SK-N-SH (cell line): ENCODE measurements at regions not wholly inside any gene's neighbourhood (a gene's known extent, or its start where the extent isn't known, plus 50 kb on each side); places are given as distances from the start of the nearest gene placed in this dataset.

ENCODE experiments used
- CTCF ChIA-PET: fragments of 300-600, 350-600 bp; formaldehyde crosslinking; extraction: SDS; loops from one replicate; lab custom pipeline; 2021; lab: Yijun Ruan, JAX
- POLR2A ChIA-PET: fragments of 350-600 bp; sonication (Branson Sonifier 250); formaldehyde crosslinking; extraction: SDS; loops from one replicate; lab custom pipeline; 2020; ENCODE audit warnings: antibody characterized with exemption, inconsistent platforms; lab: Yijun Ruan, JAX
- DNase-seq: peaks from one replicate; pipeline ENCODE4 v3.0.0; 2012
- H2AFZ ChIP-seq: fragments of 200-600 bp; sonication (generic); 2 replicates; pipeline ENCODE4 v1.8.1; 2016; ENCODE audit warnings: antibody characterized with exemption, mild to moderate bottlenecking, low read depth
- H3F3A ChIP-seq: fragments of 200-600 bp; sonication (generic); replicated peaks from 2 replicates; pipeline ENCODE3; 2016; ENCODE audit warnings: antibody characterized with exemption, mild to moderate bottlenecking; ENCODE audit not compliant: insufficient read depth
- H3K27ac ChIP-seq, 2 experiments: fragments of 200-500 bp in 1 of 2; fragments of 200-600 bp in 1 of 2; sonication (Bioruptor generic) in 1 of 2; sonication (generic), shearing (Covaris generic) in 1 of 2; 2 replicates each; pipeline versions ENCODE4 v1.5.1 to v1.6.1; 2014 to 2016; ENCODE audit warnings: low read depth in 2 of 2, inconsistent platforms in 1 of 2, low read length in 1 of 2, mild to moderate bottlenecking in 1 of 2, mixed read lengths in 1 of 2
- H3K27me3 ChIP-seq: fragments of 200-600 bp; sonication (generic), shearing (Covaris generic); 2 replicates; pipeline ENCODE4 v1.6.1; 2016; ENCODE audit warnings: mixed run types; ENCODE audit not compliant: insufficient read depth
- H3K36me3 ChIP-seq, 2 experiments: fragments of 200-500 bp in 1 of 2; fragments of 200-600 bp in 1 of 2; sonication (Bioruptor generic) in 1 of 2; sonication (generic) in 1 of 2; replicated peaks in 1 of 2; 2 replicates each; pipeline versions ENCODE3 to v1.5.1; 2014 to 2016; ENCODE audit warnings: low read length in 1 of 2, mild to moderate bottlenecking in 1 of 2; ENCODE audit not compliant: insufficient read depth in 2 of 2, control insufficient read depth in 1 of 2
- H3K4me1 ChIP-seq, 2 experiments: fragments of 200-500 bp in 1 of 2; fragments of 200-600 bp in 1 of 2; sonication (Bioruptor generic) in 1 of 2; sonication (generic), shearing (Covaris generic) in 1 of 2; 2 replicates each; pipeline versions ENCODE4 v1.5.1 to v1.6.1; 2014 to 2016; ENCODE audit warnings: low read depth in 1 of 2, low read length in 1 of 2, mixed run types in 1 of 2; ENCODE audit not compliant: insufficient read depth in 2 of 2, control insufficient read depth in 1 of 2
- H3K4me2 ChIP-seq: fragments of 200-600 bp; sonication (generic), shearing (Covaris generic); 2 replicates; pipeline ENCODE4 v1.6.1; 2017; ENCODE audit warnings: mixed run types
- H3K4me3 ChIP-seq, 2 experiments: fragments of 200-500 bp in 1 of 2; fragments of 200-600 bp in 1 of 2; sonication (Bioruptor generic) in 1 of 2; sonication (generic), shearing (Covaris generic) in 1 of 2; 2 replicates each; pipeline versions ENCODE4 v1.5.1 to v1.8.1; 2014 to 2016; ENCODE audit warnings: low read depth in 2 of 2, inconsistent platforms in 1 of 2, low read length in 1 of 2, mild to moderate bottlenecking in 1 of 2, mixed read lengths in 1 of 2, moderate library complexity in 1 of 2
- H3K79me2 ChIP-seq: fragments of 200-600 bp; sonication (generic); 2 replicates; pipeline ENCODE4 v1.8.1; 2017; ENCODE audit warnings: mild to moderate bottlenecking; ENCODE audit not compliant: insufficient read depth
- H3K9ac ChIP-seq: fragments of 200-600 bp; sonication (generic); 2 replicates; pipeline ENCODE4 v1.6.1; 2017; ENCODE audit warnings: mixed run types
- H3K9me2 ChIP-seq: fragments of 200-600 bp; sonication (generic); 2 replicates; pipeline ENCODE4 v1.6.1; 2017; ENCODE audit warnings: mixed run types
- H3K9me3 ChIP-seq: fragments of 200-600 bp; sonication (generic); 2 replicates; pipeline ENCODE4 v1.6.1; 2017; ENCODE audit warnings: mixed run types, mild to moderate bottlenecking, moderate library complexity
- H4K20me1 ChIP-seq: fragments of 200-600 bp; sonication (generic); 2 replicates; pipeline ENCODE4 v1.6.1; 2017; ENCODE audit warnings: mild to moderate bottlenecking, mixed run types; ENCODE audit not compliant: insufficient read depth
- EZH2phosphoT487 ChIP-seq: fragments of 200-600 bp; sonication (generic); IDR thresholded peaks from 2 replicates; pipeline ENCODE4 v1.6.1; 2017; ENCODE audit warnings: low read depth, mixed run types, mild to moderate bottlenecking, antibody characterized with exemption, moderate library complexity, borderline replicate concordance
- IRF3 ChIP-seq: fragments of 150-350 bp; IDR thresholded peaks from 2 replicates; pipeline ENCODE4 v1.6.1; 2016; ENCODE audit warnings: mild to moderate bottlenecking, low read depth, low read length
- RFX5 ChIP-seq: IDR thresholded peaks from 2 replicates; pipeline ENCODE4 v1.6.1; 2012; ENCODE audit warnings: mild to moderate bottlenecking, improper control_type of control experiment, low read length
- RXRA ChIP-seq: IDR thresholded peaks from 2 replicates; pipeline ENCODE4 v1.4.0; 2012; ENCODE audit warnings: low read depth, mild to moderate bottlenecking, borderline replicate concordance
- SIN3A ChIP-seq: IDR thresholded peaks from 2 replicates; pipeline ENCODE4 v1.6.1; 2012; ENCODE audit warnings: low read depth, mild to moderate bottlenecking, low read length, moderate library complexity, borderline replicate concordance
- WGBS: methylation state at CpG from one replicate; pipeline ENCODE4 v1.1.6; 2017; ENCODE audit warnings: low lambda C conversion rate; 5-methylcytosine and 5-hydroxymethylcytosine counted together
- TF ChIP-seq, protein P1 (sequence below): IDR thresholded peaks from 2 replicates; pipeline ENCODE4 v1.6.1; 2012; ENCODE audit warnings: mild to moderate bottlenecking, low read depth, low read length, moderate library complexity
- TF ChIP-seq, protein P2 (sequence below): IDR thresholded peaks from 2 replicates; pipeline ENCODE4 v1.4.0; 2012; ENCODE audit warnings: low read depth, borderline replicate concordance

DNA sequence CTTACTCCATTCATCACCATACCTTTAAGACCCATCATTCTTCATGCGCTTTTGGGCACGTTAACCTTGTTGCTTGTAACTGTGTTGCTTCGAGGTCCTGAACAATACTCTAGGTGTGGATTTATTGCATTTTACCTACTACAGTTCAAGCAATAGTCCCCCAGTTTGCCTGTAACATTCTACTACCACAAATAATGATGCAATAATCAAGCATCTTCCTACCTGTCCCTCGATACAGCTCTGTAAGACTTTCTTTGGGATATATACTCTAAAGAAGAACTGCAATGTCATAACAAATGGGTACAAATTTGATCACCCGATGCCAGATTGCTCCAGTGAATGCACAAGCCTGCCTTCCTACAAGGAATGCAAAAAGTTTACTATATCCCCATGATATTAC, 1342.6 kb upstream of the GJE1 start (continued):
- TF ChIP-seq, protein P1, sequence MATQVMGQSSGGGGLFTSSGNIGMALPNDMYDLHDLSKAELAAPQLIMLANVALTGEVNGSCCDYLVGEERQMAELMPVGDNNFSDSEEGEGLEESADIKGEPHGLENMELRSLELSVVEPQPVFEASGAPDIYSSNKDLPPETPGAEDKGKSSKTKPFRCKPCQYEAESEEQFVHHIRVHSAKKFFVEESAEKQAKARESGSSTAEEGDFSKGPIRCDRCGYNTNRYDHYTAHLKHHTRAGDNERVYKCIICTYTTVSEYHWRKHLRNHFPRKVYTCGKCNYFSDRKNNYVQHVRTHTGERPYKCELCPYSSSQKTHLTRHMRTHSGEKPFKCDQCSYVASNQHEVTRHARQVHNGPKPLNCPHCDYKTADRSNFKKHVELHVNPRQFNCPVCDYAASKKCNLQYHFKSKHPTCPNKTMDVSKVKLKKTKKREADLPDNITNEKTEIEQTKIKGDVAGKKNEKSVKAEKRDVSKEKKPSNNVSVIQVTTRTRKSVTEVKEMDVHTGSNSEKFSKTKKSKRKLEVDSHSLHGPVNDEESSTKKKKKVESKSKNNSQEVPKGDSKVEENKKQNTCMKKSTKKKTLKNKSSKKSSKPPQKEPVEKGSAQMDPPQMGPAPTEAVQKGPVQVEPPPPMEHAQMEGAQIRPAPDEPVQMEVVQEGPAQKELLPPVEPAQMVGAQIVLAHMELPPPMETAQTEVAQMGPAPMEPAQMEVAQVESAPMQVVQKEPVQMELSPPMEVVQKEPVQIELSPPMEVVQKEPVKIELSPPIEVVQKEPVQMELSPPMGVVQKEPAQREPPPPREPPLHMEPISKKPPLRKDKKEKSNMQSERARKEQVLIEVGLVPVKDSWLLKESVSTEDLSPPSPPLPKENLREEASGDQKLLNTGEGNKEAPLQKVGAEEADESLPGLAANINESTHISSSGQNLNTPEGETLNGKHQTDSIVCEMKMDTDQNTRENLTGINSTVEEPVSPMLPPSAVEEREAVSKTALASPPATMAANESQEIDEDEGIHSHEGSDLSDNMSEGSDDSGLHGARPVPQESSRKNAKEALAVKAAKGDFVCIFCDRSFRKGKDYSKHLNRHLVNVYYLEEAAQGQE = no peak
- TF ChIP-seq, protein P2, sequence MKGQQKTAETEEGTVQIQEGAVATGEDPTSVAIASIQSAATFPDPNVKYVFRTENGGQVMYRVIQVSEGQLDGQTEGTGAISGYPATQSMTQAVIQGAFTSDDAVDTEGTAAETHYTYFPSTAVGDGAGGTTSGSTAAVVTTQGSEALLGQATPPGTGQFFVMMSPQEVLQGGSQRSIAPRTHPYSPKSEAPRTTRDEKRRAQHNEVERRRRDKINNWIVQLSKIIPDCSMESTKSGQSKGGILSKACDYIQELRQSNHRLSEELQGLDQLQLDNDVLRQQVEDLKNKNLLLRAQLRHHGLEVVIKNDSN = no peak
- no peak for TF ChIP-seq EZH2phosphoT487
- TF ChIP-seq, all 33 proteins: peak for 0

DNA sequence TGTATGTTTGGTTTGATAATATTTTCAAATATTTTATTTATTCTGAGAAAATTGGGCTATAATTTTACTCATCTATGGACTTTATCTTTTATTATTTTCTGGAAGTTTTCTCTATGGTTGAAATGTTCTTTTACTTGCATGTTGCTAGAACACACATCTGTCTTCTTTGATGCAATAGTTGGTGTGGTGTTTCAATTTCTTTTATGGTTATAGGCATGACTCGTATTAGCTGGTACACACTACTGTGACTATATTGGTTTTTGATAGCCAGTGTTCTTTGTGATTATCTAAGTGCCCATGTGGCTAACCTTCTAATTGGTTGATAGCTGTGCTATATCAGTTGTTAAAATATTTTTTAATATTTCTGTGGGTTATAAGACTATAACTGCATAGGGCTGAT, 1343.3 kb upstream of the GJE1 start:
- CTCF ChIA-PET = no interaction called here
- DNase-seq = no peak
- H3K27ac ChIP-seq = no peak overlapping the region
- no peak overlapping the region for H2AFZ ChIP-seq
- no peak overlapping the region for H3K4me2 ChIP-seq
- H3K9me3 ChIP-seq = no peaks in the 10 kb centered on the region
- no peaks in the 10 kb centered on the region for H3K27me3 ChIP-seq
- TF ChIP-seq IRF3 = no peak
- TF ChIP-seq RXRA = no peak
- no peak for TF ChIP-seq RFX5
- TF ChIP-seq SIN3A = no peak
- peaks cover 0 to 10% of the 10 kb centered on the region in 2 experiments for H3K36me3 ChIP-seq
- no peaks in the 10 kb centered on the region for H3K79me2 ChIP-seq
- H4K20me1 ChIP-seq = no peaks in the 10 kb centered on the region
- WGBS = 40% methylated on average over 1 of the region's 1 CpG
- no peaks in the 10 kb centered on the region; a peak in 1 of 4 replicates for H3K4me1 ChIP-seq
- no peak overlapping the region for H3K4me3 ChIP-seq
- POLR2A ChIA-PET = no interaction called here
- no peaks in the 10 kb centered on the region for H3K9me2 ChIP-seq
- H3F3A ChIP-seq = peaks cover 5% of the 10 kb centered on the region
- no peak overlapping the region for H3K9ac ChIP-seq

DNA sequence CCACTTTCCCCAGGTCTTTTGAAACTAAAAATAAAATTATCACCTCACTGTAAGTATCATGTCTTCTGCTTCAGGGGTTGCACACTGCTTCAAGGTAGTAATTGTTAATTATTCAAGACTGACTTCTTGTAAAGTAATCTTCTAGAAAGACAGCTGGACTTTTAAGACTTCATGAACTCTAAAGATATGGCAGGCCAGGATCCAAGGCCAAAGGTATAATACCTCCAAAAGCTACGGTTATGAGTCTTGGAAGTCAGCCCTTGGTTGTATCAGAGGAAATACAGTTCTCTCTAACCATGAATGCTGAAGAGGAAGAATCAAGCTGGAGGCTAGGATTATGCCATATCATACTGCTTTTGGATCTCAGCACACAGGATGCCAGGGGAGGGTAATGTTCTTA, 1346.8 kb upstream of the GJE1 start:
- CTCF ChIA-PET = no interaction called here
- Histone ChIP-seq H3K27ac (no peak overlapping the region), H3K9me2 (no peaks in the 10 kb centered on the region), H3K9me3 (no peaks in the 10 kb centered on the region), H4K20me1 (no peaks in the 10 kb centered on the region), H3K36me3 (peaks cover 0 to 3% of the 10 kb centered on the region in 2 experiments), H3K79me2 (no peaks in the 10 kb centered on the region)
- POLR2A ChIA-PET = no interaction called here
- DNase-seq = no peak
- no peak for TF ChIP-seq SIN3A
- TF ChIP-seq, all 33 proteins: peak for 0
- Histone ChIP-seq H3K4me3 (no peak overlapping the region), H3K4me2 (no peak overlapping the region), H3K27me3 (no peaks in the 10 kb centered on the region), H3K4me1 (no peaks in the 10 kb centered on the region; a peak in 1 of 4 replicates), H2AFZ (no peak overlapping the region; the same call in 1 of the 2 replicates), H3F3A (peaks cover 10% of the 10 kb centered on the region), H3K9ac (no peak overlapping the region)
- 24% methylated on average over 1 of the region's 1 CpG for WGBS
